ENCODE measurements at regions not wholly inside any gene's neighbourhood (a gene's known extent, or its start where the extent isn't known, plus 50 kb on each side); places are given as distances from the start of the nearest gene placed in this dataset.

GRCh38 chr6:12593771-12594529, 122.6 kb upstream of the PHACTR1 start:
- Histone ChIP-seq H3K4me1 (no peaks in the 10 kb centered on the region), H3K27me3 (no peaks in the 10 kb centered on the region), H3K36me3 (no peaks in the 10 kb centered on the region), H3K9me3 (no peaks in the 10 kb centered on the region), H3K27ac (no peak overlapping the region), H3K4me3 (no peak overlapping the region)
- TF ChIP-seq POLR2A (IDR thresholded peaks at IDR 0.05) (no peak), CTCF (IDR thresholded peaks at IDR 0.05) (no peak), POLR2AphosphoS5 (IDR thresholded peaks at IDR 0.05) (no peak)
- intact Hi-C loops (cut with DNase I; ENCODE audit: low total_unique reads), result no loop called here
- DNase-seq (ENCODE audit: low spot score in 2 of 2), result no peak

GRCh38 chr6:12594530-12594893, 122.1 kb upstream of the PHACTR1 start:
- H3K36me3 ChIP-seq, result no peaks in the 10 kb centered on the region
- no peaks in the 10 kb centered on the region for H3K4me1 ChIP-seq
- H3K27ac ChIP-seq, result no peak overlapping the region
- no peaks in the 10 kb centered on the region for H3K9me3 ChIP-seq
- TF ChIP-seq POLR2AphosphoS5 (IDR thresholded peaks at IDR 0.05) (no peak), CTCF (IDR thresholded peaks at IDR 0.05) (no peak), POLR2A (IDR thresholded peaks at IDR 0.05) (no peak)
- H3K4me3 ChIP-seq, result no peak overlapping the region
- H3K27me3 ChIP-seq, result no peaks in the 10 kb centered on the region
- no peak for DNase-seq (ENCODE audit: low spot score in 2 of 2)
- intact Hi-C loops (cut with DNase I; ENCODE audit: low total_unique reads), result no loop called here

- H3K27ac ChIP-seq, result peak overlapping the region in 1 of 2 donors; percentile 15
- H3K4me3 ChIP-seq, result no peak overlapping the region
- no peaks in the 10 kb centered on the region for H3K36me3 ChIP-seq
- no peaks in the 10 kb centered on the region for H3K27me3 ChIP-seq
- H3K4me1 ChIP-seq, result no peaks in the 10 kb centered on the region
- TF ChIP-seq POLR2AphosphoS5 (IDR thresholded peaks at IDR 0.05), result peak in 1 of 3 donors; percentile 47
- no peak for TF ChIP-seq POLR2A (IDR thresholded peaks at IDR 0.05)
- TF ChIP-seq CTCF (IDR thresholded peaks at IDR 0.05), result no peak
- intact Hi-C loops (cut with DNase I; ENCODE audit: low total_unique reads), result no loop called here
- H3K9me3 ChIP-seq, result no peaks in the 10 kb centered on the region
- DNase-seq (ENCODE audit: low spot score in 2 of 2), result no peak
Observed at GRCh38 chr6:12595161-12595811, 121.3 kb upstream of the PHACTR1 start.

- no peaks in the 10 kb centered on the region for H3K36me3 ChIP-seq
- TF ChIP-seq POLR2A (IDR thresholded peaks at IDR 0.05) (no peak), CTCF (IDR thresholded peaks at IDR 0.05) (no peak), POLR2AphosphoS5 (IDR thresholded peaks at IDR 0.05) (no peak)
- no peak overlapping the region for H3K4me3 ChIP-seq
- H3K27me3 ChIP-seq, result no peaks in the 10 kb centered on the region
- no peaks in the 10 kb centered on the region for H3K4me1 ChIP-seq
- intact Hi-C loops (cut with DNase I; ENCODE audit: low total_unique reads), result no loop called here
- H3K9me3 ChIP-seq, result no peaks in the 10 kb centered on the region
- H3K27ac ChIP-seq, result no peak overlapping the region
- DNase-seq (ENCODE audit: low spot score in 2 of 2), result no peak
Observed at GRCh38 chr6:12596731-12597130, 119.8 kb upstream of the PHACTR1 start.

GRCh38 chr6:12598919-12599318, 117.6 kb upstream of the PHACTR1 start:
- no peaks in the 10 kb centered on the region for H3K9me3 ChIP-seq
- no peak overlapping the region for H3K4me3 ChIP-seq
- H3K27ac ChIP-seq, result no peak overlapping the region
- no peak for DNase-seq (ENCODE audit: low spot score in 2 of 2)
- no peaks in the 10 kb centered on the region for H3K4me1 ChIP-seq
- H3K27me3 ChIP-seq, result no peaks in the 10 kb centered on the region
- TF ChIP-seq POLR2AphosphoS5 (IDR thresholded peaks at IDR 0.05) (no peak), POLR2A (IDR thresholded peaks at IDR 0.05) (no peak), CTCF (IDR thresholded peaks at IDR 0.05) (no peak)
- intact Hi-C loops (cut with DNase I; ENCODE audit: low total_unique reads), result no loop called here
- no peaks in the 10 kb centered on the region for H3K36me3 ChIP-seq

Measured in breast epithelium (tissue), 4 donors.